GM23338 (cell line): ENCODE measurements at regions not wholly inside any gene's neighbourhood (a gene's known extent, or its start where the extent isn't known, plus 50 kb on each side); places are given as distances from the start of the nearest gene placed in this dataset.

ENCODE experiments used
- ATAC-seq: fragments of 200-7000 bp; cut with Tn5 transposase; 3 replicates; pipeline ENCODE4 v1.9.1; 2020
- DNase-seq: peaks from one replicate; pipeline ENCODE4 v3.0.0-alpha.2; 2015; ENCODE audit warnings: low spot score
- H2AFZ ChIP-seq: fragments of 200-600 bp; sonication (generic); 2 replicates; pipeline ENCODE4 v1.8.0; 2016; ENCODE audit warnings: antibody characterized with exemption, mild to moderate bottlenecking, moderate library complexity
- H3F3A ChIP-seq: fragments of 200-600 bp; sonication (generic); replicated peaks from 2 replicates; pipeline ENCODE4 v1.8.0; 2017; ENCODE audit warnings: antibody characterized with exemption, mixed run types, low read depth
- H3K27ac ChIP-seq: fragments of 200-600 bp; sonication (generic); 2 replicates; pipeline ENCODE4 v1.6.1; 2016; ENCODE audit warnings: low read depth
- H3K27me3 ChIP-seq: fragments of 200-600 bp; sonication (generic); 2 replicates; pipeline ENCODE4 v1.8.0; 2016; ENCODE audit warnings: mild to moderate bottlenecking, mixed run types, moderate library complexity; ENCODE audit not compliant: insufficient read depth
- H3K36me3 ChIP-seq: fragments of 200-600 bp; sonication (generic); 2 replicates; pipeline ENCODE4 v1.8.0; 2016; ENCODE audit warnings: mild to moderate bottlenecking; ENCODE audit not compliant: insufficient read depth
- H3K4me1 ChIP-seq: fragments of 200-600 bp; sonication (generic); 2 replicates; pipeline ENCODE4 v1.8.0; 2016; ENCODE audit warnings: mild to moderate bottlenecking, moderate library complexity; ENCODE audit not compliant: insufficient read depth
- H3K4me2 ChIP-seq: fragments of 200-600 bp; sonication (generic); 2 replicates; pipeline ENCODE4 v1.7.1; 2017; ENCODE audit warnings: mixed run types
- H3K4me3 ChIP-seq: fragments of 200-600 bp; sonication (generic); 2 replicates; pipeline ENCODE4 v1.6.1; 2016; ENCODE audit warnings: mixed run types
- H3K79me2 ChIP-seq: fragments of 200-600 bp; sonication (generic); replicated peaks from 2 replicates; pipeline ENCODE4 v1.8.0; 2017; ENCODE audit warnings: mild to moderate bottlenecking; ENCODE audit not compliant: insufficient read depth
- H3K9me2 ChIP-seq: fragments of 200-600 bp; sonication (generic); 2 replicates; pipeline ENCODE4 v1.8.0; 2017; ENCODE audit not compliant: insufficient read depth
- H4K20me1 ChIP-seq: fragments of 200-600 bp; sonication (generic); replicated peaks from 2 replicates; pipeline ENCODE4 v1.8.0; 2017; ENCODE audit warnings: mild to moderate bottlenecking; ENCODE audit not compliant: insufficient read depth
- H3K27ac Mint-ChIP-seq: 2 replicates; pipeline ENCODE4 v1.8.0; 2020; ENCODE audit warnings: inconsistent platforms, mild to moderate bottlenecking, moderate library complexity, mixed read lengths
- H3K27me3 Mint-ChIP-seq: 3 replicates; pipeline ENCODE4 v1.8.0; 2022; ENCODE audit warnings: low read depth, mild to moderate bottlenecking, moderate library complexity, mixed read lengths, inconsistent platforms; ENCODE audit not compliant: insufficient read depth, poor library complexity
- H3K36me3 Mint-ChIP-seq: 3 replicates; pipeline ENCODE4 v1.8.0; 2021; ENCODE audit warnings: low read depth, mild to moderate bottlenecking, inconsistent platforms, moderate library complexity, mixed read lengths
- H3K4me1 Mint-ChIP-seq: 3 replicates; pipeline ENCODE4 v1.8.0; 2020; ENCODE audit warnings: mild to moderate bottlenecking, inconsistent platforms, mixed read lengths
- H3K4me3 Mint-ChIP-seq: 3 replicates; pipeline ENCODE4 v1.8.0; 2021; ENCODE audit warnings: moderate library complexity, mild to moderate bottlenecking, inconsistent platforms, mixed read lengths
- H3K9me3 Mint-ChIP-seq: 3 replicates; pipeline ENCODE4 v1.8.0; 2020; ENCODE audit warnings: moderate library complexity, mild to moderate bottlenecking, inconsistent platforms, mixed read lengths
- ETS1 ChIP-seq: IDR thresholded peaks from 2 replicates; pipeline ENCODE4 v1.6.1; 2016; ENCODE audit warnings: antibody characterized with exemption
- EZH2phosphoT487 ChIP-seq: fragments of 200-600 bp; sonication (generic); IDR thresholded peaks from one replicate; pipeline ENCODE4 v1.8.1; 2018; ENCODE audit warnings: antibody characterized with exemption; ENCODE audit not compliant: unreplicated experiment
- JUNB ChIP-seq: IDR thresholded peaks from one replicate; pipeline ENCODE4 v1.6.1; 2016; ENCODE audit warnings: antibody characterized with exemption; ENCODE audit not compliant: unreplicated experiment
- NANOG ChIP-seq: IDR thresholded peaks from 2 replicates; pipeline ENCODE4 v1.6.1; 2016; ENCODE audit warnings: antibody characterized with exemption, borderline replicate concordance
- STAT1 ChIP-seq: IDR thresholded peaks from one replicate; pipeline ENCODE4 v1.6.1; 2016; ENCODE audit warnings: antibody characterized with exemption; ENCODE audit not compliant: unreplicated experiment
- ZNF462 ChIP-seq: fragments of 250-450 bp; sonication (Bioruptor Pico); IDR thresholded peaks from 2 replicates; pipeline ENCODE4 v1.5.0; 2020; ENCODE audit warnings: mild to moderate bottlenecking, moderate library complexity
- TF ChIP-seq, protein P1 (sequence below), 2 experiments: fragments of 200-600 bp in 1 of 2; sonication (generic) in 1 of 2; conservative IDR thresholded peaks; 2 replicates each; pipeline versions ENCODE4 v1.5.1 to v1.6.1; 2016 to 2017; ENCODE audit warnings: antibody characterized with exemption in 2 of 2, low read depth in 2 of 2, mild to moderate bottlenecking in 2 of 2, moderate library complexity in 1 of 2

DNA sequence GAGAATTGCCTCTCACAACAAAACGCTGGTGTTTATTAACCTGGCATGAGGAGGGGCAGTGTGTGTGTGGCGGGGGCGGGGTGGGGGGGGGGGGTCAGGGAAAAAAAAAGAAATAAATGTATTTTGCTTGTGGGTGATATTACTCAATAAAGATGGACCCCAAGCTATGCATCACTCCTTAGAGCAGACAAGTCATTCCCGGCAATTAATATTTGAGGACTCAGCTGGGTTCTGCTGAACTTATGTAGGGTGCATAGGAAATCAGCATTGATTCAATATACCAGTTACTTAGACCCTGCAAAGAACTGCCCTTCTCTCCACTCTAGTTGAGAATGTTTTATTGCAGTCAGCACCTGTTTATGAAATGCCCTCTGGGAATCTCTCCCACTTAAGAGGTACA is 206.2 kb upstream of the MAF start (continued):
- TF ChIP-seq, protein P1, sequence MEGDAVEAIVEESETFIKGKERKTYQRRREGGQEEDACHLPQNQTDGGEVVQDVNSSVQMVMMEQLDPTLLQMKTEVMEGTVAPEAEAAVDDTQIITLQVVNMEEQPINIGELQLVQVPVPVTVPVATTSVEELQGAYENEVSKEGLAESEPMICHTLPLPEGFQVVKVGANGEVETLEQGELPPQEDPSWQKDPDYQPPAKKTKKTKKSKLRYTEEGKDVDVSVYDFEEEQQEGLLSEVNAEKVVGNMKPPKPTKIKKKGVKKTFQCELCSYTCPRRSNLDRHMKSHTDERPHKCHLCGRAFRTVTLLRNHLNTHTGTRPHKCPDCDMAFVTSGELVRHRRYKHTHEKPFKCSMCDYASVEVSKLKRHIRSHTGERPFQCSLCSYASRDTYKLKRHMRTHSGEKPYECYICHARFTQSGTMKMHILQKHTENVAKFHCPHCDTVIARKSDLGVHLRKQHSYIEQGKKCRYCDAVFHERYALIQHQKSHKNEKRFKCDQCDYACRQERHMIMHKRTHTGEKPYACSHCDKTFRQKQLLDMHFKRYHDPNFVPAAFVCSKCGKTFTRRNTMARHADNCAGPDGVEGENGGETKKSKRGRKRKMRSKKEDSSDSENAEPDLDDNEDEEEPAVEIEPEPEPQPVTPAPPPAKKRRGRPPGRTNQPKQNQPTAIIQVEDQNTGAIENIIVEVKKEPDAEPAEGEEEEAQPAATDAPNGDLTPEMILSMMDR (conservative IDR thresholded peaks at IDR 0.05; ENCODE audit: low read depth in 2 of 2) = no peak
- TF ChIP-seq ETS1 (no peak), STAT1 (no peak), EZH2phosphoT487 (no peak), JUNB (no peak)

- H3K36me3 Mint-ChIP-seq = peaks cover 15% of the 10 kb centered on the region
- peaks cover 14% of the 10 kb centered on the region for H3K4me1 Mint-ChIP-seq
Observed at GRCh38 chr16:79805621-79806020, 205.1 kb upstream of the MAF start.

More at GRCh38 chr16:79805621-79806020, 205.1 kb upstream of the MAF start:
- H3K4me3 Mint-ChIP-seq = no peak overlapping the region
- no peak for TF ChIP-seq NANOG
- TF ChIP-seq ZNF462 (CRISPR knock-in tag) = 0 out of 2 replicates have a peak, but pooled peaks have one; percentile 8
- TF ChIP-seq ETS1 = no peak
- peaks cover 20% of the 10 kb centered on the region for H3K9me3 Mint-ChIP-seq
- peak; percentile 67 for ATAC-seq
- Histone ChIP-seq H3K4me2 (no peak overlapping the region), H3K79me2 (no peaks in the 10 kb centered on the region), H2AFZ (no peak overlapping the region), H3F3A (no peaks in the 10 kb centered on the region), H3K36me3 (no peaks in the 10 kb centered on the region), H3K27me3 (no peaks in the 10 kb centered on the region), H3K9me2 (0 out of 2 replicates have a peak, but pooled peaks cover 5% of the 10 kb centered on the region), H4K20me1 (no peaks in the 10 kb centered on the region), H3K4me1 (no peaks in the 10 kb centered on the region), H3K4me3 (no peak overlapping the region), H3K27ac (no peak overlapping the region)
- DNase-seq = peak; percentile 16
- peaks cover 2% of the 10 kb centered on the region for H3K27me3 Mint-ChIP-seq
- no peak overlapping the region for H3K27ac Mint-ChIP-seq
